SIG-M5 treated with dmso at 0.1 percent for 504 hours (cell line): ENCODE measurements at regions not wholly inside any gene's neighbourhood (a gene's known extent, or its start where the extent isn't known, plus 50 kb on each side); places are given as distances from the start of the nearest gene placed in this dataset.

Experiments used
- DNase-seq: peaks from one replicate; lab custom pipeline; 2025; ENCODE audit not compliant: unreplicated experiment; lab: John Stamatoyannopoulos, UW

DNA sequence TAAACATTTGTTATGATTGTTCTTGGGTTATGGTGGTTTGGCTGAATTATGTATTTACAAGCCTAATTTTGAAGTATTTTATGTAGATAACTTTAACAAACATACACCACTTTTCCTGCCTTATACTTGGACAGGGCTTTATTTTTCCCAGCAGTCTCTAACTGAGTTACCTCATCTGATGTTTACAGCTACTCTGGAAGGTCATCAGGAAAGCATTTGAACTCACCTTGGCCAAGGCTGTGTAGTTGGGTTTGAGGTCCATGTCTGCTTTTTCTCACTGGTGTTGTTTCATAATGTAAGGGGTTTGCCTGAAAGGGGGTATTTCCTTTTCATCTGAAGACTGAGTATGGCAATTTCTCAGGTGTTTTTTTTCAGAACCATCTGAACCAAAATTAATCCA is 193.5 kb downstream of the RWDD3 start:
- DNase-seq = no peak

GRCh38 chr1:95431235-95431634 is 197.2 kb downstream of the RWDD3 start:
- no peak for DNase-seq

- DNase-seq = no peak
These were observed 201.6 kb downstream of the RWDD3 start for GRCh38 chr1:95435611-95436010.

GRCh38 chr1:95437011-95437410 is 203.0 kb downstream of the RWDD3 start:
- DNase-seq = no peak

GRCh38 chr1:95437781-95438180 is 203.8 kb downstream of the RWDD3 start:
- no peak for DNase-seq

- DNase-seq = no peak
These were observed 204.4 kb downstream of the RWDD3 start for GRCh38 chr1:95438218-95438948.

DNA sequence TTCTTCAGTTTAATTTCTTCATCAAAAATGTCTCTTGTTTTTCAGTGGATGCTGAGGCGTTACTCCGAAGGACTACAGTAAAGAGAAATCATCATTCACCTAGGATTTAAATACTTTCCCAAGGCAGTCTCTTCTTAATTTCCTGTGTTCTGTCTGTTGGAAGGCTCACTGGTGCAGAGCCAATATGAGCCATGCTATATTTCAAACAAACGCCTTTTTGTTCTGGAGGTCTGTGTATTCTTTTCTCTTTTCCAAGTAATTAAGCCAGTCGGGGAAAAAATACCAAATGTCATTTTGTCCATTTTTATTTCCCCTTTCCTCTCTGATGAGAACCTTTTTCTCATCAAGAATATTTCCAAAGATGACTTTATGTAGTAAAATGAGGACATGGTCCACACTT is 206.5 kb downstream of the RWDD3 start:
- DNase-seq = no peak

- no peak for DNase-seq
These were observed 215.5 kb downstream of the RWDD3 start for GRCh38 chr1:95449516-95449915.

DNA sequence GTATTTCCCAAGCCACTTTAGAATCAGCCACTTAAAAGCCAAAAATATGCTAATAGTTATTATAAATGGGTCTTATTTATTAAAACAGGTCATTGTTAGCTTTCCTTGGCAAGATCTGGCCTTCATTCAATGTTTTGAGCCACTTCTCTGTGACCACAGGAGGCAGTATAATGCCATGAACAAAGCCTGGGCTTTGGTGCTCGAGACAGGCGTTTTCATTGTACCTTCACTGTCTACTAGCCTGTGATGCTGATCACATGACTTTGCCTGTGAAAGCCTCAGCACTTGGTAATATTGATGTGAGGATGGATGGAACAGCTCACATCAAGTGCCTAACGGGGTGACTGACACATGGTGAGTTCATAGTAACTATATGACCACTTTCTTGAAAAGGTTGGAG is 217.0 kb downstream of the RWDD3 start:
- no peak for DNase-seq

- DNase-seq = no peak
These were observed 217.9 kb downstream of the RWDD3 start for GRCh38 chr1:95451904-95452303.

DNA sequence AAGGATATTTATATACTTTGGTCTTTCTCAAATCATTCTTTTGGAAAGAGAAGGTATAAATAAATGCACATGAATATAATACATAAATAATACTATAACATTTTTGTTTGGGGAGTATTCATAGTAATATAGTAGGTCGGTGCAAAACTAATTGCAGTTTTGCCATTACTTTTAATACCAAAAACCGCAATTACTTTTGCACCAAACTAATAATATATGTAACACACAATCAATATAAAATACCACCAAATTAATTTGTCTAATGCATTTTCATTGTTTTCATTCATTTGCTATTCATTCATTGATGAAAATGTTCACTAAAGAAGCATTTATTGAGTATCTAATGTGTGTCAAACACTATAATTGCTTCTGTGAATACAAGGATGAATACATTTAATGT is 219.0 kb downstream of the RWDD3 start:
- no peak for DNase-seq

- DNase-seq = no peak
These were observed 233.0 kb downstream of the RWDD3 start for GRCh38 chr1:95467036-95467435.

DNA sequence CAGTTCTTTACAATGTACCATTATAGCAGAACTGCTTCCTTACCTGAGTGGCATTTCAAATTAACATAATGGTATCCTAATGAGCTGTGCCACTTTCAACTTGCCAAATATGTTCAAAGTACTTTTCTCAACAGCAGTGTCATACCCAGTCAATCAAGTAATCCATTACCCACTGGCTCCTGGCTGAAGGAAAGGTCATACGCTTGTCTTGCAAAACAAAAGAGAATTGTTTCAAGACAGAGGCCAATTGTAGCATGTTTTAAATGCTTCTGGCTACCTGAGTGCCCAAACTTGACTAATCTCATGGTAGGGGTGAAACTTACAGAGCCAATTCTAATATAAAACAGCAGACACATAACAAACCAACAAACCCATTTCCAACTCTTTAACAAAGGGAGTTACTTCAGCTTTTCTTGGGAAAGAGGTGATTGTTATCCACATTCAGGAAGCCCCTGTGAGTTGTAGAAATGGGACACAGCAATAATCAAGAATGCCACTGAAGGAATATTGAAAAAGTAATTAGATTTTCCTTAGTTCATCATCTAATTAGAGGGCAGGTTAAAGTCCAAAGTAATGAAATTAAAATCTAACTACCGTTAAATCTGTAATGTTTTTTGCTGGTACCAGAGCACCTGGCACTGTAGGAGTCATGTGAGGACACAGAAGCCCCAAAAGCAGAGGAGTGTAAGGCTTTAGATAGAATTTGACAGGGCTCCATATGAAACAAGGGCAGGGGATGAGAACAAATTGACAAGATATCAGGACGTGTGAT is 241.9 kb downstream of the RWDD3 start:
- no peak for DNase-seq

DNA sequence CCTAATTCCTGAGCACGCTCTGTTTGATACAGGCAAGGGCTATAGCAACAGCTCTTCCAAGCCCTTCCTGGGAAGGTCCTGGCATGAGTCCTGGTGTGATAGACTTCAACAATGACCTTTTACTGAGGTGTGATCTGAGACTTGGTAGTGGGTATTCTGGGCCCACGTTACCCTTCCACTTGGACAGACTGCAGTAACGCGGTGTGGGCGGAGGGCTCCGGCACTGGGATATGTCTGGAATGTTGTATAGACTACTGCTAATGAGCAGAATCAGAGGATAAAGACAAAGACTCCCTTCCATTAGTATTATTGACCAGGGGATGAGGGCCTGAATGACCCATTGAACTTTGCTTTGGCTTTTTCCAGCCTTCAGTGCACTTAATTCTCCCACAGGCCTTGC is 262.3 kb downstream of the RWDD3 start:
- DNase-seq = no peak

GRCh38 chr1:95496773-95497172 is 262.8 kb downstream of the RWDD3 start:
- no peak for DNase-seq

DNA sequence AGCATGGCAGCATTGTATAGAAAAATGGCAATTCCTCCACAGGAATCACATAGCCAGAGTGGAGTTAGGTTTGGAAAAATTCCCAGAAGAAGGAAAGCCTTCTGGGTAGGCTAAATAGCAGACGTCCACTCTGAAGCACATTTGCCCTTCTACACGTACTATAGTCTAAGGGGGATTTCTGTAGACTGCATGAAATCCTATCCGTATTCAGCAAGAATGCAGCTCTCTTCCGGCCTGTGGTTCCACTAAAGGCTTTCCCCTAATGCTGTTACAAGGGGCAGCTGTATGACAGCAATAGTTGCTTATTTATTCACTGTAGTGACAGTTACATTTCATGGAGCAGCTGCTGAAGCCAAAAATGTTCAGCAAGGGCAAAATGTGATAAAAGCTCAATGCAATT is 263.6 kb downstream of the RWDD3 start:
- no peak for DNase-seq

GRCh38 chr1:95503278-95504030 is 269.4 kb downstream of the RWDD3 start:
- no peak for DNase-seq

DNA sequence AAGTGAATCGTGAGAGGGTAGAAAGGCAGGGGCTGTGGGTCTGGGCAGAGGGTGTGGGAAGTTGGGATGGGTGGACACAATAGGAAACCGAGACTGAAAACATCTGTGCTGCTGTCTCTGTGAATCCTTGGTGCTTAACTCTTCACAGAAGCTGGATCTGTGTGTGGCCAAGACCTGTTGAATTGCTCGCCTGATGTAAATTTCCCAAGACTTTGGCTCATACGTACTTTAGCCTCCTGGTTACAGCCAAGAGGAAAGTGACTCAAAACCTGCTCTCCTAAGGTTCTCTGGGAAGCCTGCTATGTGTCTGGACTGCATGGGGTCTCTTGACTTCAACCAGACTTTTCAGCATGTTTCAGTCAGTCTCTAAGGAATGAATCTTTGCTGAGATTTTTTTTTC is 270.3 kb downstream of the RWDD3 start:
- no peak for DNase-seq

DNA sequence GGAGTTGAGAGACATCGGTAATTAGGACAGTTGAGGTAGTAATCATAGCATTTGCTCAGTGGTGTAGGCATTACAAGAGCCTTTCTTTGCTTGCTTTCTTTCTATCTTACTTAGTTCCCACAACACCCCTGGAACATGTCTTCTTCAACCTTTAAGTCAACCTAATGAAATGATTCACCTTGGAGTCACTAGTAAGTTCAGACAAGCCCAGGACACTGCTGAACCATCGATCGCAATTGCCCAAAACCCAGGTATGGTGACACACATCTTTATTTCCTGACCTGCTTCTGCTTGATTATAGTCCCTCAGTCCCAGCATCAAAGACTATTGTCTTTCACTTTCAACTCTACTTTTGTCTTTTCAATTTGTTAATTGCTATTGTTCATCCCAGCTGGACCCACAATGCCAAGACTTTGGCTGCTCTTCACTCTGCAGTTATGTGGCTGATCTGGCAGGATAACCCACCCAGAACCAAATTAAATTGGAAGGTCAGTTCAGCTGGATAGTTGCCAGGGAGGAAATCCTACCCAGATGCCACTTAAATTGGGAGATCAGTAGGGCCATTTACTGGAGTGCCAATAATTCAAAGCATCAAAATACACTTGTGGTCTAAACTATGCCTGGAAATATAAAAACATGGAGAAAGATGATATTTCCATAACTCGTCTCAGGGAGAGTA is 272.9 kb downstream of the RWDD3 start:
- DNase-seq = no peak

GRCh38 chr1:95509989-95510388 is 276.0 kb downstream of the RWDD3 start:
- no peak for DNase-seq

DNA sequence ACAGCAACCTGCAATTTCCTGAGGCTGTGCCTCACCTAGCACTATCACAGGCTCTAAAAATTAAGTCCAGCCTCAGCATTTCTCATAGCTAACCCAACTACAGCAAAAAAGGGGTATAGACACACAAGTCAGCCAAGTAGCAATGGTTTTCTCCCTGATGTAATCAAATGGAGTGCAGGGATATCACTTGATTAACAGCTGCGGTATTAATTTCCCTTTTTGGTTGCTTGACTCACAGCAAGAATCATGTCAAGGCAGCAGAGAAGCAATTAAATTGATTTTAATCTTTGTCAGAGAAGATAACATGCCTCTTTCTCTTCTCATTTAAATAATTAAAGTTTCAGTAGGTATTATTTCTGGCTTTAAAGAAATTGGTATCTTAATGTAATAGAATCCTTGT is 278.9 kb downstream of the RWDD3 start:
- no peak for DNase-seq
